HUES48 (cell line): ENCODE measurements at regions not wholly inside any gene's neighbourhood (a gene's known extent, or its start where the extent isn't known, plus 50 kb on each side); places are given as distances from the start of the nearest gene placed in this dataset.
"Not testable (repeated sequence)": the region's sequence is repeated elsewhere in the genome, so short reads cannot be mapped to it uniquely, and the experiment has no call there.

Experiments
- H3K27ac ChIP-seq: one replicate; pipeline ENCODE4 v1.7.0; 2013; ENCODE audit warnings: low read depth, low read length, inconsistent platforms
- H3K27me3 ChIP-seq: 2 replicates; pipeline ENCODE4 v1.6.1; 2013; ENCODE audit warnings: mild to moderate bottlenecking, low read length; ENCODE audit not compliant: control insufficient read depth, insufficient read depth
- H3K36me3 ChIP-seq: 2 replicates; pipeline ENCODE4 v1.6.1; 2013; ENCODE audit warnings: low read length; ENCODE audit not compliant: control insufficient read depth, insufficient read depth
- H3K4me1 ChIP-seq: 2 replicates; pipeline ENCODE4 v1.6.1; 2013; ENCODE audit warnings: mild to moderate bottlenecking, low read length; ENCODE audit not compliant: control insufficient read depth, insufficient read depth
- H3K4me3 ChIP-seq: 2 replicates; pipeline ENCODE4 v1.5.1; 2013; ENCODE audit warnings: mild to moderate bottlenecking, low read depth, low read length
- H3K9ac ChIP-seq: 2 replicates; pipeline ENCODE4 v1.6.1; 2013; ENCODE audit warnings: mild to moderate bottlenecking, low read depth, low read length, moderate library complexity
- H3K9me3 ChIP-seq: 2 replicates; pipeline ENCODE4 v1.6.1; 2013; ENCODE audit warnings: low read length; ENCODE audit not compliant: control insufficient read depth, insufficient read depth

DNA sequence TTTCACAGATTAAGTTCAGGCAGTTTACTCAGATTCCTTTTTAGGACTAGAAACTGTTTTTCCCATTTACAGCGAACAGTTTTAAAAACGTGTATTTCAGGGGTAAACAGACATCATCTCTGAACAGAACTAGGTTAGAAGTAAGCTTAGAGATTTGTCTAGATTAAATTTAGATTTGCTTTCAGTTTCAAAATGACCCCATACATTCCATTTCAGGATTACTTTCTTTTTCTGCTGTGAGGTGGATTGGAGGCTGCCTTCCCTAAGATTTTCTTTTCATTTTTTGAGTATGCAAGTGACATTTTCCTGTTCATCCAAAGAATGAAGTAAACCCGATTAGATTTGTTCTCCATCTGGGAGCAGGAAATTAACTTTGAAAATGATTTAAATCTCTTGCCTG, 747.2 kb downstream of the KHDRBS2 start:
- peaks cover 6% of the 10 kb centered on the region; the same call in 1 of the 2 replicates for H3K9me3 ChIP-seq
- H3K36me3 ChIP-seq = no peaks in the 10 kb centered on the region
- no peaks in the 10 kb centered on the region for H3K4me1 ChIP-seq
- H3K4me3 ChIP-seq = no peak overlapping the region
- H3K9ac ChIP-seq = no peak overlapping the region
- H3K27ac ChIP-seq = no peak overlapping the region
- H3K27me3 ChIP-seq = no peaks in the 10 kb centered on the region

DNA sequence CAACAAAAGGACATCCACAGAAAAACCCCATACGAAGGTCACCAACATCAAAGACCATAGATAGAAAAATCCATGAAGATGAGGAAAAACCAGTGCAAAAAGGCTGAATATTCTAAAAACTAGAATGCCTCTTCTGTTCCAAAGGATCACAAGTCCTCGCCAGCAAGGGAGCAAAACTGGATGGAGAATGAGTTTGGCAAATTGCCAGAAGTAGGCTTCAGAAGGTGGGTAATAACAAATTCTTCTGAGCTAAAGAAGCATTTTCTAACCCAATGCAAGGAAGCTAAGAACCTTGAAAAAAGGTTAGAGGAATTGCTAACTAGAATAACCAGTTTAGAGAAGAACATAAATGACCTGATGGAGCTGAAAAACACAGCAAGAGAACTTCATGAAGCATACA, 753.3 kb downstream of the KHDRBS2 start:
- H3K4me1 ChIP-seq, H3K27ac ChIP-seq, H3K9ac ChIP-seq, H3K4me3 ChIP-seq, H3K27me3 ChIP-seq, H3K36me3 ChIP-seq: not testable (repeated sequence)
- peaks cover 13% of the 10 kb centered on the region for H3K9me3 ChIP-seq
